CD4-positive, alpha-beta T cell treated with Interleukin-2 at 100 ng/mL for 4 hours (primary cell): ENCODE measurements at regions not wholly inside any gene's neighbourhood (a gene's known extent, or its start where the extent isn't known, plus 50 kb on each side); places are given as distances from the start of the nearest gene placed in this dataset.
"Not testable (repeated sequence)": the region's sequence is repeated elsewhere in the genome, so short reads cannot be mapped to it uniquely, and the experiment has no call there.

ENCODE experiments used
- DNase-seq: peaks from one replicate; pipeline ENCODE4 v3.0.0-alpha.2; 2020; ENCODE audit warnings: low spot score

- DNase-seq = no peak
Observed at GRCh38 chr5:152107220-152107619, 182.6 kb upstream of the GLRA1 start.

GRCh38 chr5:152106571-152106970 lies 181.9 kb upstream of the GLRA1 start:
- DNase-seq = no peak

DNA sequence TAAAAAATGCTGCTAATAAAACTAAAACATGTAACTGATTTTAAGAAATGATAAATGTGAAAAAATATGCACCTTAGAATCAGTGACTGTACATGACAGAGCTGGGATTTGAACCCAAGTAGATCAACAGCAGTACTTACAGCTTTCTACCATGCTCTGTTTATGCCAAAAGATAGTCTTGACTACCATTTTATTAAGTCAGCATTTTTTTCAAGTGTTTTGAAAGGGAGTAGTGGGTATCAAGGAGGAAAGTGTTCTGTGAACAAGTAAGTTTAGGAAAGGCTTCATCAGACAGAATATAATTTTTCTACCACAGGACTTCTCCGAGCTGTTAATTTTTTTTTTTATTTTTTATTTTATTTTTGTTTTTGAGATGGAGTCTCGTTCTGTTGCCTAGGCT lies 180.4 kb upstream of the GLRA1 start:
- DNase-seq = no peak

DNA sequence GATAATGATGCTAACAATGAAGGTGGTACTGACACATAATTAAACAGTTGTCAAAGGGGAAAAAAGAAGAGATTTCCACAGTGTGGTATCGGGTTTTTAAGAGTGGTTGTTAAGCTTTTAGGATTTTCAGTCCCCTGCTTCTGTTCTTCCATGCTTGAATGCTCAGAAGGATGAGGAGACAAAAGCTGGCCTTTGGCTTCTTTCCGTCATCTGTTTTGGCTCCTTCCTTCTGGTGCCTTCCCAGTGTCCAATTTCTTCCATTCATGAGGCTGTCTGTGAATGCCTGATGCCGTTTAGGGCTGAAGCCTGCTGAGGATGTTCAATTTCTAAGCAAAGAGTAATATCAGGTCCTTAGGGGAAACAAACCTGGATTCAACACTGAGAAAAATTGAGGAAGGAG lies 179.6 kb upstream of the GLRA1 start:
- DNase-seq = no peak

GRCh38 chr5:152102908-152103307 lies 178.3 kb upstream of the GLRA1 start:
- not testable (repeated sequence) for DNase-seq

GRCh38 chr5:152102057-152102456 lies 177.4 kb upstream of the GLRA1 start:
- DNase-seq = no peak

DNA sequence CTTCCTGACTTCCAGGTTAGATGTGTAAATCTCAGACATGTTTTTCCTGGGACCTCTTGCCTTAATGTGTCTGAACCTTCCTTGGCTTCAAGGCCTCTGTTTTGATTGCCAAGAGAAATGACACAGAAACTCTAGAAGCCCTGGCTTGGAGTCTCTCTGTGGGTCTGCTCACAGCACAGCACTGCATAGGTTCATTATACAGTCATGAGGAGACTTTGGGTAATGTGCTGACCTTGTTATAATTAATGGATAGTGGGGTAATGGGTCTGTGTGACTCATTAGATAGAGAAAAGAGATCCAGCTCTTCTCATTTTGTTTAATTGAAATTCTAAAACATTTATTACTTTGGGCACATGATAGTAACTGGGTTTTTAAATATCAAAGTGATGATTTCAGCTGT lies 175.8 kb upstream of the GLRA1 start:
- DNase-seq = no peak

GRCh38 chr5:152097128-152097527 lies 172.5 kb upstream of the GLRA1 start:
- DNase-seq = no peak

- DNase-seq = no peak
Observed at GRCh38 chr5:152094716-152095115, 170.1 kb upstream of the GLRA1 start.

GRCh38 chr5:152094060-152094459 lies 169.4 kb upstream of the GLRA1 start:
- no peak for DNase-seq

DNA sequence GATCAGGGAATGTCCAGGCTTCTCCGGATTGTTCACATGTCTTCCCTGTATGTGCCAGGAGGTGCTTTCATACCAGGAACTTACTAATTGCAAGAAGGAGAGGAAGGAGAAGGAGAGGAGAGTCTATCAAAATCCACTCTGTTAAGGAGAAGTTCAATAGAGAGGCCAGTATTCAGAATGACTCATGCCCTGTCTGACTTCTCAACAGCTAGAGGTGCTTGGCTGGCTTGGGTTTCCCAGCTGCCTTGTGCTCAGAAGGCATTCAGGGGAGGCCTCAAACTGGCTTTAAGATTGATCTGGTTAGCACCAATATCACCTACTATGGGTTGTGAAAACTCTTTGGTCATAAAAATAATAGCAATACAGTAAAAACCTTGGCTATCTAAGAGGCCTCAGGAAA lies 167.9 kb upstream of the GLRA1 start:
- no peak for DNase-seq

DNA sequence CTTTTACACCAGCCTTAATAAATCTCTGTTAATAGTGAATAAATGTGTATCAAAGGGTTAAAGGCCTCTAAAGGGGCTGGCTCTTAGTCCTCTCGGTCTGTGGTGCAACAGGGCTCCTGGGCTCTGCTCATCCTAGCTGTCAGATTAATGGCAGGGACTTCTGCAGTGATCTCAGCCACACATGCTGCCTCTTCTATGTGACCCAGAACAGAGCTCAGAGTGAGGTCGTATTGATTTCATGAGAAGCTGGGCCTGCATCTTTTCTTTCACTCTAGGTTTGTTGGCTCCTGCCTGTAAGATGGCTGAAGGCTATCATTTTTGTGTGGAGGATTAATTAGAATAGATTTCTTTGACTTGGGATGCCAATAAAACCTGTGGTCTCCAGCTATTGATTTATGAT lies 165.0 kb upstream of the GLRA1 start:
- no peak for DNase-seq

DNA sequence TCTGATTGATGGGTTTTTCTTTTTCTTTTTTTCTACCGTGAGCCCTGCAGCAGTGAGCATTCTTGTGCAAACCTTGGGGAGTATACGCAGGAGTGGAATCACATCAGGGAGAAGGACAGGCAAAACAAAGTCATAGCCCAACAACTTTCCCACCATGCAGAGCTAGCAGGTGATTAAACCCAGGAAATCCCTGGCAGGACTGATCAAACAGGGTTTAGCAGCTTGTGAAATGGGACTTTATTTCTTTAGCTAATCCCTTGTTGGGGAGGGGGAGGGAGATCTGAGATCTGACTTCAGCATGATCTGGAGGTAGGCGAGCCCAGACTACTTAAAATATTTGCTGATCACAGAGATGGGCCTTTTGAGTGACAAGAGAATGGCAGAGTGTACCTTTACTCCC lies 162.0 kb upstream of the GLRA1 start:
- no peak for DNase-seq

GRCh38 chr5:152084476-152084875 lies 159.8 kb upstream of the GLRA1 start:
- DNase-seq = no peak

DNA sequence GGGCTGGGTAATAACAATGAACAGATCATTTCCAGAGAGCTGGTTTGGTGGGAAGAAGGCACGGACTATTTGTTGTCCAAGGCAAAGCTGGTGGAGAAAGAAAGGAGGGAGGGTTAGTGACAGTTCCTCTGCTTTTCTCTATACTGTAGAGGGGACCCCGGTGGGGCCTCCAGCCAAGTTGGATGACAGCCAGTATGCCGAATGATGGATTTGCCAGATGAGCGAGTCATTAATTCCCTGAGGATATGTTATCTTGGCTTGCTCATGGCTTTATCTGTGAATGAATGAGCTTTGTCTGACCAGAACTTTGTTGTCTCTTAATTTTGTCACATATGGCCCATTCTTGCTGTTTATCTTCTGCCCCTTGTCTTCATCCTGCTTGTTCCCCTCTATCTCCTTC lies 158.6 kb upstream of the GLRA1 start:
- no peak for DNase-seq

GRCh38 chr5:152072091-152072490 lies 147.4 kb upstream of the GLRA1 start:
- DNase-seq = no peak

DNA sequence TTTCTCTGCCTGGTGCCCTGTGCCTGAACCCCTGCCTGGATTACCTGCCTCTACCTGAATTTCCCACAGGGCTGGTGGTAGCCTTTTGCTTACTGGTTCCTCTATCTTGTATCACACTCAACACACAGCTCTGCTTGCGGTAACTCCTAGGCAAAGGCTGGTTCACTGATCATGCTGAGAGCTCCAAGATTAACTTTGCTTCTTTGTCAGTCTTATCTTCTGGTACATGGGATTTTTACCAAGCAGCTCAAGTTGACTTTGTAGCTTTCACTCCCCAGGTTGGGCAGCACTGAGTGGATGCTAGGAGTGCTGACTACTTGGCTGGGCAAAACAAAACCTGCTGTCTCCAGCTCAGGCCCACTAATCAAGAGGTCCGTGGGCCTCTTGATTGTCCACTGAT lies 145.9 kb upstream of the GLRA1 start:
- DNase-seq = no peak

DNA sequence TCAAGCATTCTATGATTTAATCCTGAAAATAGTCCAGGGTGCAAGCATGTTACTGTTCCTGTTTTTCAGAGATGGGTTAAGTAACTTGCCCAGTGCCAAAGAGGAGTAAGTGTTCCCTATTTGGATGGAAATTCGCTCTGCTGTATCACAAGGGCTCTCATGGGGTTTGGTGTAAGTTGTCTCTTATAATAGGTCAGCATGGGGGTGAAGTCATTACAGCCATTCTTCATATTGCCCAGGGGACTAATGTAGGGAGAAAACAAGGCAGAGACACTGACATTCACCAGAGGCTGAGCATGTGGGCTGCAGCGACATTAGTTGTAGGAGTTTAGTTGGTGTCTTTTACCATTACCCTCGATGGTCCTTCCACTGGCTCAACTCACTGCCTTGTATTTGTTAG lies 142.1 kb upstream of the GLRA1 start:
- no peak for DNase-seq

GRCh38 chr5:152063004-152063403 lies 138.4 kb upstream of the GLRA1 start:
- no peak for DNase-seq

- DNase-seq = no peak
Observed at GRCh38 chr5:152061095-152061494, 136.4 kb upstream of the GLRA1 start.

- DNase-seq = no peak
Observed at GRCh38 chr5:152058267-152058666, 133.6 kb upstream of the GLRA1 start.

GRCh38 chr5:152056931-152057330 lies 132.3 kb upstream of the GLRA1 start:
- DNase-seq = no peak

DNA sequence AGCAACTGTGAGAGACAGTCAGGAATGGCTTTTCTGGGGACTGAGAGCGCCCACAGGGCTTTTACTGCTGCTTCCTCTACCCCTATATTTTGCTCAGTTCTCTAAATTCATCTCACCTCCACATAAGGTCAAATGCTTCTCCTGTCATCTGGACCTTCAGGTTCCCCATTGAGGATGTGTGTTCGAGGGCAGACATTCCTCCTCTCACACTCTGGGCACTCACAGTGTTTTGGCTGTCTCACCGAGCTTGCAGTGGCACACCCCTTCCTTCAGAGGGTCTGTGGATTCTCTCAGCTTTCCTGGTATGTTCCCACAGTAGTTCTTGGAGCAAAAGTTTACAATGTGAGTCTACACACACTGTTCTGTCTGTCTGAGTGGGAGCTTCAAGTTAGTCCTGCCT lies 127.8 kb upstream of the GLRA1 start:
- no peak for DNase-seq

GRCh38 chr5:152051499-152052454 lies 127.1 kb upstream of the GLRA1 start:
- DNase-seq = no peak
